ENCODE measurements at regions not wholly inside any gene's neighbourhood (a gene's known extent, or its start where the extent isn't known, plus 50 kb on each side); places are given as distances from the start of the nearest gene placed in this dataset.
A peak's percentile ranks its signal among the peaks of the same experiment; 100 is the strongest.
"Not testable (repeated sequence)": the region's sequence is repeated elsewhere in the genome, so short reads cannot be mapped to it uniquely, and the experiment has no call there.

GRCh38 chr1:60797351-60797750 lies 285.0 kb upstream of the NFIA start:
- FAIRE-seq (no peak), ATAC-seq (no peak), DNase-seq (no peak)
- TF ChIP-seq CTCF (IDR thresholded peaks at IDR 0.05) = no peak
- H3K9me3 ChIP-seq = no peaks in the 10 kb centered on the region
- intact Hi-C loops (cut with DNase I) = no loop called here
- no peak overlapping the region for H3K4me3 ChIP-seq
- H3K27me3 ChIP-seq = no peaks in the 10 kb centered on the region
- no peaks in the 10 kb centered on the region for H3K4me1 ChIP-seq
- H3K27ac ChIP-seq = no peak overlapping the region
- WGBS, 2 donors = 74 to 89% methylated on average over 2 of the region's 2 CpGs
- H3K36me3 ChIP-seq = no peaks in the 10 kb centered on the region

- no peaks in the 10 kb centered on the region for H3K4me1 ChIP-seq
- no peaks in the 10 kb centered on the region for H3K36me3 ChIP-seq
- no peak for FAIRE-seq
- DNase-seq = no peak
- no peaks in the 10 kb centered on the region for H3K27me3 ChIP-seq
- no peaks in the 10 kb centered on the region for H3K9me3 ChIP-seq
- H3K27ac ChIP-seq = no peak overlapping the region
- intact Hi-C loops (cut with DNase I) = no loop called here
- TF ChIP-seq CTCF (IDR thresholded peaks at IDR 0.05) = no peak
- ATAC-seq = no peak
- no peak overlapping the region for H3K4me3 ChIP-seq
- 70 to 80% methylated on average over 5 of the region's 5 CpGs for WGBS, 2 donors
Observed at GRCh38 chr1:60791226-60791625, 291.1 kb upstream of the NFIA start.

GRCh38 chr1:60773099-60773498 lies 309.3 kb upstream of the NFIA start:
- H3K4me1 ChIP-seq; ATAC-seq; H3K9me3 ChIP-seq; FAIRE-seq; intact Hi-C loops (cut with DNase I); DNase-seq; H3K36me3 ChIP-seq; H3K27me3 ChIP-seq; H3K4me3 ChIP-seq; H3K27ac ChIP-seq: not testable (repeated sequence)
- WGBS, 2 donors = 63 to 73% methylated on average over 2 of the region's 2 CpGs

GRCh38 chr1:60769082-60769481 lies 313.3 kb upstream of the NFIA start:
- Histone ChIP-seq H3K27me3 (no peaks in the 10 kb centered on the region), H3K36me3 (no peaks in the 10 kb centered on the region), H3K4me1 (no peaks in the 10 kb centered on the region), H3K4me3 (no peak overlapping the region), H3K27ac (no peak overlapping the region), H3K9me3 (no peaks in the 10 kb centered on the region)
- intact Hi-C loops (cut with DNase I) = no loop called here
- TF ChIP-seq CTCF (IDR thresholded peaks at IDR 0.05) = no peak
- no peak for FAIRE-seq
- no peak for ATAC-seq
- DNase-seq = no peak
- 85 to 95% methylated on average over 1 of the region's 1 CpG for WGBS, 2 donors

GRCh38 chr1:60765204-60765603 lies 317.2 kb upstream of the NFIA start:
- no peaks in the 10 kb centered on the region for H3K36me3 ChIP-seq
- ATAC-seq = peak in 3 of 4 donors; percentile 67 to 73 (median 72)
- peak; percentile 6 to 42 (median 36) for TF ChIP-seq CTCF (IDR thresholded peaks at IDR 0.05)
- H3K27ac ChIP-seq = no peak overlapping the region
- no peaks in the 10 kb centered on the region for H3K9me3 ChIP-seq
- 30 to 31% methylated on average over 5 of the region's 5 CpGs for WGBS, 2 donors
- DNase-seq = peak in 2 of 6 donors; percentile 15 to 18
- intact Hi-C loops (cut with DNase I) = no loop called here
- FAIRE-seq = no peak
- peaks cover 0 to 4% (median 0%) of the 10 kb centered on the region in 4 donors for H3K27me3 ChIP-seq
- no peak overlapping the region for H3K4me3 ChIP-seq
- no peaks in the 10 kb centered on the region for H3K4me1 ChIP-seq

GRCh38 chr1:60764489-60764888 lies 317.9 kb upstream of the NFIA start:
- no peak for DNase-seq
- Histone ChIP-seq H3K9me3 (no peaks in the 10 kb centered on the region), H3K27me3 (peaks cover 0 to 4% (median 0%) of the 10 kb centered on the region in 4 donors), H3K27ac (no peak overlapping the region), H3K36me3 (no peaks in the 10 kb centered on the region), H3K4me3 (no peak overlapping the region), H3K4me1 (no peaks in the 10 kb centered on the region)
- ATAC-seq = no peak
- 50 to 64% methylated on average over 3 of the region's 3 CpGs for WGBS, 2 donors
- no peak for FAIRE-seq
- TF ChIP-seq CTCF (IDR thresholded peaks at IDR 0.05) = no peak
- intact Hi-C loops (cut with DNase I) = no loop called here
